HG03135 (cell line): ENCODE measurements at regions not wholly inside any gene's neighbourhood (a gene's known extent, or its start where the extent isn't known, plus 50 kb on each side); places are given as distances from the start of the nearest gene placed in this dataset.
"Not testable (repeated sequence)": the region's sequence is repeated elsewhere in the genome, so short reads cannot be mapped to it uniquely, and the experiment has no call there.

Experiments
- ATAC-seq: cut with Tn5 transposase; IDR thresholded peaks from one replicate; pipeline ENCODE4 v1.9.1; 2021; ENCODE audit warnings: mild to moderate bottlenecking, moderate library complexity; ENCODE audit not compliant: unreplicated experiment

DNA sequence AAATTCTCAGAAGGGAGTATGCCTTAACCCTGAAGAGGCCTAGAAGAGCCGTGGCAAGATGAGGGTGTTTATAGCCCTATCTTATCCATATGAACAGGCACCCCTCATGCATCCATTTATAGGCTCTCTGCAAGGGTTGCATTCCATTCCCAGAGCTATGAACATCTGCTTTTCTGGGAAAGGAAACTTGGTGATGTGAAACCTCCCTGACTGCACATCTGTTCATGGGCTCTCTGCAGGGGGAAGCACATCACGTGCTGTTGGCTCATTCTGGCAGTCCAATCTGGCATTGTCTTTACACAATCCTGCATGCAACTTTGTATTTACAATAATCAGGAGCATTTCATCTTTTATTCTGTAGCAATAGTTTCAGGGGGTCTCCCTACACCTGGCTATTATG lies 143.6 kb upstream of the API5 start:
- ATAC-seq: not testable (repeated sequence)

DNA sequence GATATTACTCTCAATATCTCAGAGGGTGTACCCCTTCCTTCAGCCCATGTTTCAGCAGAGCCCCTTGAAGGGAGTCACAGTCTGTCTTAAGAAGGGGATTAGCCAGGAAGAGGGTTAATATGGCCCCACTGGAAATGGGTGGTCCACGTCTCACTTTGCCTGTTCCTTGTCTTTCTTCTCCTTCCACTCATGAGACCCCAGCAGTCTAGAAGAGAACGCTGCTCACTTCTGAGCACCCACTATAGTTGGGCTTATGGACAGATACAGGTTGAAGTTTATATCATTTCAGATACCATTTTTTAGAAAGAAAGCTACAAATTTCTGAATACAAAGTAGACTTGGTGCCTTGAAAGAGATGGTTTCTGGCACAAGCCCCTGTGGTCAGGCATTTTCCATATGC lies 139.3 kb upstream of the API5 start:
- ATAC-seq: no peak

DNA sequence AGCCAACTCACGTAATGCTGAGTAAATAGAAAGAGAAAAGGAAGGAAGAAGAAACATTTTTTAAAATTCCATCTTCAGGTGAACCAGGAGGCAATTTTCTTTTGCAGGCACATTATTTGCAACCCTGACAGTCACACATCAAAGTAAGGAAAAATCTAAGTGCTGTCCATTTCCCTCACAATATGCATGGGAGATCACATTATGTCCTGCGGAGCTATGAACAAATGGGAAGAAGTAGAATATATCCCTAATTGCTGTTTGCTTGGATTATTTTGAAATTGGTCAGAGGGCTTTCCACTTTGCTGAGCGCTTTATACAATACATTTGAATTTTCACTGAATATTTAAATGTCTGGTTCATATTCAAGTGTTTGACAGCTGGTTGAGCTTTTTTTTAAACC lies 133.8 kb upstream of the API5 start:
- ATAC-seq: no peak

DNA sequence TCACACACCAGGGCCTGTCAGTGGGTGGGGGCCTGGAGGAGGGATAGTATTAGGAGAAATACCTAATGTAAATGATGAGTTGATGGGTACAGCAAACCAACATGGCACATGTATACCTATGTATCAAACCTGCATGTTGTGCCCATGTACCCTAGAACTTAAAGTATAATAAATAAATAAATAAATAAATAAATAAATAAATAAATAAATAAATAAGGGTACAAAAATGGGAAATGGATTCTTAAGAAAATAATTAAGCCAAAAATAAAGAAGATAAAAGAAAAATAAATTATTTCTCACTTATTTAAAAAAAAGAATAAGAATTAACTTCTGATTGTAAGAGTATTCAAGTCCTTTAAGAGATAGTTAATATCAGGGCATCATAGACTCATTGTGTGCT lies 117.3 kb upstream of the API5 start:
- ATAC-seq: not testable (repeated sequence)

DNA sequence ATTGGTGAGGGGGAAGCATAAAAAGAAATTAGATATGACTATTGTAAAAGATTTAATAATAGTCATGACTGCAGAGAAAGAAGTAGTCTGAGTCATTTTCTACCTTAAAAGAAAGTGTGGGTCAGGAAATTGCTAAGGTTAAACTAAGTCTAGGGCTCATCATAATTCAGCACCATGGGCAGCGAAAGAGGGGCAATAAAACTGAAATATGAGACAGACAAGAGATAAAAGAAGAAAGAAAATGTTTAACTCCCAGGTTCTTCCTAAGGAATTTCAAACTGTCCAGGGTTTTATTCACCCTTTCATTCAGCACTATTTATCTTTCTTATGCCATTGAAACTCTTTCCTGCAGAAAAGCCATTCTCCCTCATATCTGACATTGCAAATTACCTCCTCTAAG lies 114.4 kb upstream of the API5 start:
- no peak for ATAC-seq

DNA sequence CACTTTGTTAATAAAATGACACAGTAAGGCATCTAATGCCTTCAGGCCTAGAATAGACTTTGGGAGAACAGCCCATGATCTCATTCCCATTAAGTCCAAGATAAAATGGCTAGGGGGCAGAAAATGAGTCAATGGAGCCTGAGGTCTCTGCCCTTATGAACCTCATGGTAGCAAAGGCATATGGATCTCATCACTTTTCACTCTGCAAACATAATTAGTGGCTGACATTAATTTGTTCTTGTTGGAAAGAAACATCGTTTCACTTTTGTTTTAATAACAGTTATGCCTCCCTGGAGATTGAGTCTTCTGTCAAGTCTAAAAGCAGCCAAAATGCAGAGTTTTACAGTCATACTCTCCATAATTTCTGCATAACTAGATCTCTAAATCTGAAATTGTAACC lies 111.8 kb upstream of the API5 start:
- ATAC-seq: no peak

DNA sequence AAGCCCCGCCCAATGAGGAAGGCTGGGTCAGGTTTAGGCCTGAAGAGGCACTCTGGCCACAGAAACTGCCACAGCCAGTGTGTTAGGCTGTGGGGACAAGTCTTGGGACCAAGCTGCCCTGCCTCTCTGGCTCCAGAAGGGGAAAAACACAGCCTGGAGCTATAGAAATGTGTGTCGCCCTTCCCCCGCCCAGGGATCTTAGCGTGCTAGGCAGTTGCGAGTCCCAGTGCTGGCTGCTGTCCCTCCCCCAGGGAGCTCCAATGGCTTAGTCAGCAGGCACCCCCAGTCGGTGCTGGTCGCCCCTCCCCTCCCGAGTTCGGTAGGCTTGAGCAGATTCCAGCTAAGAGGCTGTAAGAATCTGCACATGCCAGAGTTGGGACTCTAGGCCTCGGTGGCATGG lies 99.5 kb upstream of the API5 start:
- no peak for ATAC-seq

DNA sequence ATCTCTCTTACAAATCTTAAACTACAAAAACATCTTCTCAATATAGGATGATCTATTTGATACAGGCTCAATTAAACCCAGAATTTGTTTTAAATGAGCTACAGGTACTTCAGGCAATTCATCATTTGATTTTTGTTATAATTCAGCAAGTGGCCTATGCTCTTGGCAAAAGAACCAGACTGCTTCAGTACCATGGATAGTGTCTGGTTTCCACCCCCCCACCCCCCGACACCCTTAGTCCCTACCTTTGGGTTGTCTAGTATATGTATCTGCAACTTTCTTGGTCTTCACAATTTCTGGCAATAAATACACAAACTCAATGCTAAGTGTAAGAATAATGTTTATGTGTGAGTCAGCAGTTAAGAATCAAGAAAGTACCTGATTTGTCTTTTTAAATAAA lies 97.3 kb upstream of the API5 start:
- ATAC-seq: no peak

DNA sequence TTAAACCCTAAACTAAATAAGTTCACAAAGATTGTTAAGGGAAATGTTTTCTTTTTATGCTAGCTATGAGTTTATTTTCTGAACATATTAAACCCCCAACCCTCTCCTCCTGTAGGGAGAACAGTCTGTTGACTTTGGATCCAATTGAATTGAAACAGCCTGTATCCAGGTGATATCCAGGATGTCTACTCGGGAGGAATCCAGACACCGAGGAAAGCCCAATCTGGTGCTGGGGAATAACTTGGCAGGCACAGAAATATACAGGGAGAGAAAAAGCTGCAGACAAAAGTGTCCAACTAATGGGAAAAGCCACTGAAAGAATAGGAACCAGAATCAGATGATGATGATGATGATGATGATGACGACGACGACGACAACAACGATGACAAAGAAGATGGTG lies 93.9 kb upstream of the API5 start:
- ATAC-seq: no peak

DNA sequence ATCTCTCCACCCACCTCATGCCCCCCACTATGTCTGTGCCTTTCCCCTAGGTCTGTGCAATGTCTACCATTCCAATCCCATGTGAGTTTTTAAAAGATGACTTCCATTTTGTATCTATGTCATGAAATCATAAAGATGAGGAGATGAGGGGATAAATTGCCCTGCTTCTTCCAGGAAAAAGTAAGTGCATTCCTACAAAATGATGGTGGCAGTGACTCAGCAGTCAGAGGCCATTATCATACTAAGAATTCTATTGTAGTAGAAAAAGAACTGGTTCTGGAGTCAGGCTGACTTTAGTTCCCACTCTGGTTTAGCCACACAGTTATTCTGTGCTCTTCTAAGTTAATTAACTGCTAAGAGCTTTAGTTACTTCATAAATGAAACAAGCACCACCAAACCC lies 89.6 kb upstream of the API5 start:
- ATAC-seq: no peak

DNA sequence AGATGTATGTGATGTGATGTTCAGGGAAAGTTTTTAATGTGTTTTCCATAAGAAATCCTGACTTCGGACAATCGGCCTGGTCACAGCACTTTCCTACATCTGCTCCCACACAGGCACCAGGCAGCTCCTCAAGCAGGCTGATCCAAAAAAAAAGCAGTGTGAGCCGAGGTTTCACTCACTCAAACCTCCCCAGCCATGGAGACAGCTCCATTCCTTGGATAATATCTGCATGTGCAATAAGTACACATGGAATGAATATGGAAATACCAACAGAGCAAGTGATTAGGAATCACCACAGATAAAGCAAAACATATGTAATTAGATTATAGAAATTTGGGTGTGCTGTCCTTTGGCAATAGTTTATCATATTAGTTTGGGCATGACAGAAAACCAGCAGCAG lies 88.8 kb upstream of the API5 start:
- no peak for ATAC-seq

DNA sequence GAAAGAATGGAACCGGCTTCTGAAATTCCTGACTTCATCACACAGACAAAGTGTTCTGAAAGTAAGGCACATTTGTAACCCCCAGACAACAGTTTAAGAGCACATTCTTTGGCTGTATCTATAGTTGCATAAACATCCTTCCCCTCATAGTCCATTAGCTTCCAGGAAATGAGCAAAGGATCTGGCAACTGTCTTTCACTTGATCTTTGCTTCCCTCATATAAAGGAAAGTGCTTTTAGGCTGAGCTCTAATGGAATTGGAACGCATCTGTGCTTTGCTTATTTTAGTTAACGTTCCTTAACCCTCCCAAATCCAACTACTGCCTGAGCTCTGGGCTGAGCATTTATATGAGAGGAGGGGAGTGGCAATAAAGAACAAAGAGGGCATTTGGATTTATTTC lies 76.9 kb upstream of the API5 start:
- ATAC-seq: no peak

DNA sequence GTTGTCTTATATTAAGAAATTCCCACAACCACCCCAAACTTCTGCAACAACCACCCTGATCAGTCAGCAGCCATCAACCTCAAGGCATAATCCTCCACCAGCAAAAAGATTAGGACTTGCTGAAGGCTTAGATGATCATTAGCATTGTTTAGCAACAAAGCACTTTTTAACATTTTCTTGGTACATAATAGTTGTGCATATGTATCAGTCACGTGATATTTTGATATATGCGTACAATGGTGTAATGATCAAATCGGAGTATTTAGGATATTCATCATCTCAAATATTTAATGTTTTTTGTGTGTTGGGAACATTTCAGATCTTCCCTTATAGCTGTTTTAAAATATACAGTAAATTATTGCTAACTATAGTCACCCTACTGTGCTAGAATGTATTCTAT lies 73.5 kb upstream of the API5 start:
- no peak for ATAC-seq

DNA sequence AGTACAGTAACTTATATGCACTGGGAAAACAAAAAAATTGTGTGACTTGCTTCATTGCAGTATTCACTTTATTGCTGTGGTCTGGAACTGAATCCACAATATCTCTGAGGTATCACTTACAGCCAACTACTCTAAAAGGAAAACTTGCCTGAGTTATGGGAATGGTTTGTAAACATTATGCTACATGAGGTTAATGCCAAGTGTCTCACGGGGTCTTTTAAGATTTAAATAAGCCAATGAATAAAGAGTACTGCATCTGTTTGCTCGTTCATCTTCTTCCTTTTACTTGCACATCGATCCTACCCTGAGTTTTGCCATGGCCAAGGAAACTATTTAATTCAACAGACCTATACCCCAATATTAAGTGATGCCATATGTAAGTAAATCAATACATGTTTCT lies 72.0 kb upstream of the API5 start:
- no peak for ATAC-seq

DNA sequence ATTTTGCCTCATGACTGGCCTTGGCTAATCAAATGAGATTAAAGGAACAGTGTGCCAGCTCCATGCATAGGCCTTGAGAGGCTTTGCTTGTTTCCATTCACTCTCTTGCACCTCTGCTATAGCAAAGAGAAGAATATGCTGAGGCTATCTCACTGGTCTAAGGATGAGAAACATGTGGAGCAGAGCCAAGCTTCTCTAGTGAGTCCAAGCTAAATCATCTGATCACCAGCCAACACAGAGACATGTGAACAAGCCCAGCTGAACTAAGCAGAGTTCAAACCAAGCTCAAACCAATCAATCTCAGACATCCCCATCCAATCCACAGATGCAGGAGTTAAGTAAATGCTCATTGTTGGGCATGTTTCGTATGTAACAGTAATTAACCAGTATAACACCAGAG lies 69.4 kb upstream of the API5 start:
- ATAC-seq: no peak

DNA sequence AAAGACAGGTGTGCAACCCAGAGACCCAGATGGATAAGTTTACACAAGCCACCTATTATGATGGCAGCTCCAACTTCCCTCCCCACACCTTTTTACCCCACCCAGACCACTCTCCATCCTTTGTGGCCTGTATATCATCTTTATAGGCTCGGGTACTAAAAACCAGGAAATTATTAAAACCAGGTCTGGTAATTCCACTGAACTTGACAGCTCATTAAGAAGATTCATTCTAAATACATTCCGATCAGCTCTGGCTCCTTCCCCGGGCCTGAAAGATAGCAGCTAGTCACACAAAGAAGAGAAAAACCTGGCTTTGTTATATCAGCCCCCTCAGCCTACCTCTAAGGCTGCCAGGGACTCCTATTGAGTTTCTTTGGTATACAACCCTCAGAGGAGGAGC lies 67.9 kb upstream of the API5 start:
- no peak for ATAC-seq

DNA sequence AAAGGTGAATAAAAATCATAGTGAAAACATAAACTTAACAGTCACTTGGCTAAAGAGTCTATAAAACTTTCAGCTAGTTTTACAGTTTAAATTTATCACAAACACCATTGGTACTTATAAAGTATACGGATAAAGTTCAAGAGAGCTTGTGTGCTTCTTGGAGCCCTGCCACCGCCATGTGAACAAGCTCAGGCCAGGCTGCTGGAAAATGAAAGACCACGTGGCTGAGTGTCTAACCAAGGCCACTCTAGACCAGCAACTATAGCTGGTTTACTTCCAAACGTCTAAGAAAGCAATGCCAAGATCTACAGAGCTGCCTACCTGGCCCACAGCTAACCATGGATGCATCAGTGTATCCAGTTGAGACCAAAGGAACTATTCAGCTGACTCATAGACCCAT lies 66.3 kb upstream of the API5 start:
- ATAC-seq: no peak

DNA sequence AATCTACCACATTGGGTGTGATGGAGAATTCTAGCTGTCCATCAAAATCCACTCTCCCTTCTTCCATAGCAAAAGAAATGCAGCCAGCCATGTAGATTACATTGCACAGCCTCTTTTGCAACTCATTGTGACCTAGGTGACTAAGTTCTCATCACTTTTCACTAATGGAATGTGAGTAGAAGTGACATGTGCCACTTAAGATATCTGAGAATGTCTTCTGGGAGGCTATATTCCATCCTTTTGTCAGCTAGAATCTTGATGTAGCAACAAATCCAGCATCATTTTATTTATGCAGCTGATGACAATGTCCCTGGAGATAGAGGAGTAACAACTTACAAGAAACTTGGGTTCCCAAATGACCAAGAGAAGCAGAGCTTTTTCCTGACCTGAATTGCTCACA lies 61.5 kb upstream of the API5 start:
- ATAC-seq: no peak

DNA sequence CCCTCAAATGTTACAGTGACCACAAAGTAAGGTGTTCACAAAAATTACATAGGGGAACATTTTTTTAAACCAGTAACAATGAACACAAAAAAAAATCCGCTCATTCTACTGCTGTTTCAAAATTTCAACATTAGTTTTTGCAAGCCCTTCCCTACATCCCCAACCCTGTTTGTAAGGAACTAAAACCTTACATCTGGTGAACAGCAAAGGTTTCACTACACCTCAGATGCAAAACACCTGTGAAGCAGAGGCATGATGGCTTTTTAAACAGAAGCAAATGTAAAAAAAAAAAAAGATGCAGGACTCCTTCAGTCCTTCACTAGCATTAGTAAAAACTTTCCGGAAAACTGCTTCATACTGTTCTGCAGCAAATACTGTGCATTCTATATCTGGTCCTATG lies 50.0 kb upstream of the API5 start:
- no peak for ATAC-seq
